GM21515 (cell line): ENCODE measurements at regions not wholly inside any gene's neighbourhood (a gene's known extent, or its start where the extent isn't known, plus 50 kb on each side); places are given as distances from the start of the nearest gene placed in this dataset.
"Not testable (repeated sequence)": the region's sequence is repeated elsewhere in the genome, so short reads cannot be mapped to it uniquely, and the experiment has no call there.

Experiments used
- ATAC-seq: cut with Tn5 transposase; IDR thresholded peaks from one replicate; pipeline ENCODE4 v1.9.1; 2021; ENCODE audit not compliant: unreplicated experiment

DNA sequence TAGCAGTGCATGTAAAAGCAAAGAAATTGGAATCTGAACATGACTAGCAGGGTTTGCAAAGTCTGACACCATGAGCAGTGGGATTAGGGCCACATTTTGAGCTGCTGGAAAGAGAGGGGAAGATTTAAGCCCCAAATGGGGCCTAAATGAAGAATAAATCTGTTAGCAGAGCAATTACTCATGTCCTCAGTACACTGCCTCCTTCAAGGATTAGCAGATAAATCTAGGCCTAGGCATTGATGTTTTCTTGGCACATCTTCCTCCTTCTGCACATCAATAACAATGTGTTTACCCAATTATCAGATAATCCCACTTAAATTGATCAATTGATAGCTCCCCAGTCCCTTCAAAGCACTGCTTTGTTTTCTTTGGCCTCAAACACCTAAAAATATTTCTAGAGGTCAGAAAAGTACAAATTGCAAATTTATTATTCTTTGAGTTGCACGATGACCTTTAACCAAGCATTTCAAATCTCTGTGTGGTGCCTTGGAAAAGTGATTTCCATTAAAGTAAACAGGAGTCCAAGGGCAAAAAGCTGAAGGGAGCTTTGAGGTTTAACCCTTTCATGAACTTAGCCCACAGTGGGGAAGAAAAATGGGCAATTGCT, 514.7 kb upstream of the CHORDC1 start:
- no peak for ATAC-seq

DNA sequence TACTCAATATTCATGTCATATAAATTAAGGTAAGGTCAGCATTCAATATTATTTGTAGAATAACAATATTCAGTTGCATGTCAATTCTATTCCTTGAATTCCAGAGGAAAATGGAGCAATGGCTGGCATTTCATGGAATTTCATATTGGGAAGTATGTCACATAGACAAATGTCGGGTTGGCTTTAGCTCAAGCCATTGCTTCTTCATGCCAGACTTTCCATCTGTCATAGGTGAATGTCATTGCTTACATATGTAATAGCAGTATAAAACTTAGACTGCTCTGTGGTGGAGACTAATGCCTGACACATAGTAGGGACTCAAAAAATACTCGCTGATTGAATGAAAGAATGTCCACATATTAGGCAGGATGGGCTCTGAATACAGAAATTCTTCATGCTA, 509.6 kb upstream of the CHORDC1 start:
- ATAC-seq, result no peak

DNA sequence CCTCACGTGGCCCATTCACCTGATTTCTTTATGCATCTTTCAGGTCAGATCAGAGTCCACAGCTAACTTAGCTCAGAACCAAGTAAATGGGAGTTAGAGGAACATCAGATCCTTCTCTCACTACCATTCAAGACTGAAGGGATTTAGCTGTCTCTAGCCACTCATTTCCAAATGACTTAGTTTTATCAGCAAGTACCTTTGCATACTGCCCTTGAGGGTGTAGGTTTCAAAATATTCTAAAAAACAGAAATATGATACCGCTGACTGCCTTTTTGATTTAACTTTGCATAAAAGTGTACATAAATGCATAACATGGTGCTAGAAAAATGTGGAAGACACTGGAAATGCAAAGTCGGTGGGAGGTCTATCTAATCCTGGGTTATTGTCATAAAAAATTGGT, 500.6 kb upstream of the CHORDC1 start:
- no peak for ATAC-seq

DNA sequence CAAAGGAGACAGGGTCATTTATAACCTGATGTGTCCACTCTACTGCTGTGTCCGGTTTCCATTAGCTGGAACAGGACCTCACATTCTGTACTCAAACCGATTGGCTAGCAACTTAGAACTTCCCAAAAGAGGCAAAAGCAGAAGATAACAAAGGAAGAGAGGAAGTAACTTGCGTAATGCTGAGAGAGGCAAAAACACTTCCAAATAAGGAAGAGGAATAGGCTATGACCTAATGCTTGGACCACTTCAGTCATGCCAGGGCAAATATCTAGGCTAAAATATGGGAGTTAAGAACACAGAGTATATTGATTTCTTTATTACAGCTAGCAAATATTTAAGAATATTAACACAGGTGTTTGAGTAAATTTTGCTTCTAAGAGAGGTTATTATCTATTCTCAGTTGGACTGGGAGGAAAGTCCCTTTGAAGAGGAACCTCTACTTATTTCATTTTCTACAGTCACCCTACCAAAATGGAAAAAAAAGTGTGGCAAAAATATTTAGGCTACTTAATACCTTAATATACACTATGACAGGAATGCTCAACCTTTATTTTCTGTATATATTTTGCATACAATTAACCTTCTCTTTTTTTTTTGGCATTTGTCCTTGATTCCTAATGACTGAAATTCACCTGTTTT, 499.8 kb upstream of the CHORDC1 start:
- no peak for ATAC-seq

DNA sequence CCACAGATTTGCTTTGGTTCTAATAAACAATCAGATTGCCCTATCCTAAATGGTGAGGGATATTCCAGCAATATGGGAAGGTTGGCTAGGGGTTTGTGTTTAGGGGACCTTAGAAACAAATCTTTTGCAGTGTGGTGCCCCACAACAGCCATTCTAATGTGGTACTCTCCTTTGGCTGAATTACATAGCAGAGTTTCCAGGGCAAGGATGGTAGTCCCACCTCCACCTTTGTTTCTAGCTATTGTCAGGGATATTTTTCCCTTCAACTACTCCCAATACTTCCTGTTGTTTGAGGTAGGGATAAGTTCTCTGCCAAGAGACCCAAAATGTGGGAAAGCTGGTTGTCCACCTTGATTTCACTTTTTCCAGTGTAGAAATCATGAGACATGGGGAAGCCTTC, 494.7 kb upstream of the CHORDC1 start:
- no peak for ATAC-seq

DNA sequence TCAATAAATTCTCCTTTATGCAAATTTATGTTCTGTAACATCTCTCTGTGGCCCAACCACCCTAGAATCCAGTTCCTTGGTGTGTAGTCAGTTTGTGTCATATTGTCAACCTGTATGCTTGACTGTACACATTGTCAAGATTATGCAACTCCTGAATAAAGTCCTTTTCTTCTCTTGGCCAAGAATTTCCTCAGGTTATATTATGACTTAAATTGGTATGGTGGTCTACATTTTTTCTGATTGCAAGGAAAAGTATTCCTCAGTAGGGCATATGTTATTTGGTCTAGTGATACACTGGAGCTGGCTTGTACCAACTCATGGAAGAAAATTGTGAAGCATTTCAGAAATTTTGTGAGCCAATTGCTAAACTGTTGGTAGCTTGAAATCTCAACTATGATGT, 482.8 kb upstream of the CHORDC1 start:
- no peak for ATAC-seq

DNA sequence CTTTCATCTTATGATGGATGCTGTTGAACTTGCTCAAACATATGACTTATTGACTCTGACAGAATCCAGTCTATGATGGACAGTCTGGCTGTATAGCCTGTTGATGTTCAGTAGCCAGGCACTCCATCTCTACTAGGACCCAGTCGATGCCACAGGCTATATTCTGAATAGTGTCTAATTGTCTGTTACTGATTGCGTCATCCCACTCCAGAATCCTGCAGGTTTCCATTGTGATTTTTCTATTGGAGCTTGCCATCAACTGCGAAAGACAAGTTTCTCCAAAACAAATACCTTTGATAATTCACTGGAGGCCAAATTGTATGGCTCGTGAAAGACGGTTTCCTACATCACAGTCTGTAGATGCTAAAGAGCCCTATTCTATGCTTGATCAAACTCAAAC, 481.7 kb upstream of the CHORDC1 start:
- ATAC-seq, result no peak

DNA sequence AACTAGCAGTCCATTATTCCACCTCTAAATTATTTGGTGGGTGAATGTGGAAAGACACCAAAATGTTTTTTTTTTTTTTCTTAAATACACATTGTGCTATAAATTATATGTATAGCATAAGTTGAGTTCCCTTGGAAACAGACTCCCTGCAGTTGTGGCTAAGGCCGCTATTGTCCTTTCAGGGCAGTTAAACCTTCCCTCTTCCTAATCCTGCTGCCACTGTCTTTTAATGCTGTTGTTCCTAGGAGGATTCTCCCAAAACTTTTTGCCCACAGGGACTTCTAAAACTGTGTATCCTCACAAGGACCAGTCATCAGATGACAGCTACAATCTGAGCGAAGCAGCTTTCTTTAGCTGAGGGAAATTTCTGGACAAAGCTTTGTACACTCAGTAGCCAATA, 478.9 kb upstream of the CHORDC1 start:
- ATAC-seq, result no peak

DNA sequence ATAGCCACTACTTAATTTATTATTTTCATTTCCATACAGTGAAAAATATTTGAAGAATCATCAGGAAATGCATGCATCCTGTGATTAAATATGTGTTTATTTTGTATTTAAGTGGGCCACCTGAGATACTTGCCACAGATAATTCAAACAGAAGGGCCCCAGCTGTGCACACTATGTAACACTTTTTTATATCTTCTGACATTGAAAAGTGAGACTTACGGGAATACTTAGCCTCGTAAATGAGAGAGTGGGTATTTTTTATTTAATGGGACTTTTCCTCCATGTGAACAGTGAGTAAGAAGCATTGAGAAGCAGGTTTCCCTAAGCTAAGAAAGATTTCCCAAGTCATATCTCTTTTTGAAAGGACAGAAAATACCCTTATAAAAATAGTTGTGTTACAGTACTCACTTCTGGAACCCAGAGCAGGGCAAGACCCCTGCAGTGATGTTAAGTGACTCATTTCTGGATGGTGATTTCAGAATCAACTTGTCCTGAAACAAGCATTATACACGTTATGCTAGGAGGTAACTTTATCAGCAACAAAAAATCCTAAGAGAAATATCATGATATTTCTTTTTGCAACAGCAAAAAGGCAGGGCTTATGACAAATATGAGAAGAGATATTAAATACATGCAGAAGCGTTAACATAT, 478.1 kb upstream of the CHORDC1 start:
- peak; percentile 71 for ATAC-seq

DNA sequence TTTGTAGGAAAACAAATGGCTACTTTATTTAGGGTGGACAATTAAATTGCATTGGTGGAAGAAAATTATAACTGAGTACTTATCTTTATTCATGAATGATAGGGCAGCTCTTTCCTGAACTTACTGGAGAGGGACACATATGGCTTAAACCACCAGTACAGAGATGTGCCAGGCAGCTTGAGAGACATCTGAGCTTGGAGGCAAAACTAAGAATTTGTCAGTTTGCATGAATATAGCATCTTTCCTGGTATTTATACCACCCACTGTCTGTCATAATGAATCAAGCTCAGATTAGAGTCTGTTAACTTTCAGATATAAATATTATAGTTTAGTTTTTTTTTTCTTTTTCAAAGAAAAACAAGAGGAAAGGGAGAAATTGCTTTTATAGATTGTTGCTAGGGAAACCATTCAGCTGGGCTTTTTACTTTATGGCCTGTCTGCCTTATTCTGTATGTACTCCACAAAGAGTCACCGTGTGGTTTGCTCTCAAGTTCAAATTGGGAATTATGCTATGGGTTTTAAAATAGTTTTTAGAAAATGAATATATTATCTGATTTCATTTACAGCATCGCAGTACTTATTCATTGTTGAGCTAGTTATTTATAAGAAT, 477.0 kb upstream of the CHORDC1 start:
- ATAC-seq, result no peak

DNA sequence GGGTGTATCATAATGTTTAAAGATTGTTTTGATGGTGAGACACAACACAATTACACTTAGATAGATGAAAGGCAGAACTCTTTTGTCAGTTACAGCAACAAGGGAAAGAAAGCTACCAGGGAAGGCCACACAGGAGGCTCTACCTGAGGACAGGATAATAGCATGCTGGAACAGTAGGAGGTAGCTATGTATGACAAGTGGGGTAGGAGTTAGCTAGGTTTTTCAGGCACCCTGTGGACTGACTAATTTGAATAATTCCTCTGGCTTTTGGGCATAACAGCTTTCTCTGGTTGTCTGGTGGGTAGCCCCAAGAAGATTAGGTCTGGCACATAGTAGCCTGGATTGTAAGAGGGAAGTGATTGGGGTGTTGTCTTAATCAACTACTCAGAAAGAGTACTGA, 475.4 kb upstream of the CHORDC1 start:
- ATAC-seq, result no peak

DNA sequence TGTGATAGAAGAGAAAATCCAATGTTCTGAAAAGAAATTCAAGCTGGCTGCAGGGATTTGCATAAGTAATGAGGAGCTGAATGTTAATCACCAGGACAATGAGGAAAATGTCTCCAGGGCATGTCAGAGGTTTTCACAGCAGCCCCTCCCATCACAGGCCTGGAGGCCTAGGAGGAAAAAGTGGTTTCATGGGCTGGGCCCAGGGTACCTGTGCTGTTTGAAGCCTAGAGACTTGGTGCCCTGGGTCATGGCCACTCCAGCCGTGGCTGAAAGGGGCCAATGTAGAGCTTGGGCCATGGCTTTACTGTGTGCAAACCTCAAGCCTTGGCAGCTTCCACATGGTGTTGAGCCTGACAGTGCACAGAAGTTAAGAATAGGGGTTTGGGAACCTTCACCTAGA, 452.6 kb upstream of the CHORDC1 start:
- not testable (repeated sequence) for ATAC-seq

DNA sequence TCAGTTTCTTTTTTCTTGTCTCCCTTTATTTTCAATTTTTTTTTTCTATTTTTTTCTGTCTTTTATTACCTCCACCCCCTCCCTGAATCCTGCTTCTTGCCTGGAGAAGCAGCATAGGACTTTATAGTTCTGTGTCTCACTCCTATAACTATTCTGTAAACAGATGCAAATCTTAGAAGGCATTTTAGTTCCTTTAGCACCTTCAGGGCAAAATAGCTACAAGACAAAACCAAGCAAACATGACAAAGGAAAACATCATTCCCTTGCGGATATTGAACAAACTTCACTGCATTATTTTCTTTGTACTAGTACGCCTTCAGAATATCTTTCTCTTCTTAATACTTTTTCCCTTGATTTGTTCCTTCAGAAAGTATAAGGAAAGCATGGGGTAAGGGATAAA, 446.2 kb upstream of the CHORDC1 start:
- ATAC-seq, result no peak

DNA sequence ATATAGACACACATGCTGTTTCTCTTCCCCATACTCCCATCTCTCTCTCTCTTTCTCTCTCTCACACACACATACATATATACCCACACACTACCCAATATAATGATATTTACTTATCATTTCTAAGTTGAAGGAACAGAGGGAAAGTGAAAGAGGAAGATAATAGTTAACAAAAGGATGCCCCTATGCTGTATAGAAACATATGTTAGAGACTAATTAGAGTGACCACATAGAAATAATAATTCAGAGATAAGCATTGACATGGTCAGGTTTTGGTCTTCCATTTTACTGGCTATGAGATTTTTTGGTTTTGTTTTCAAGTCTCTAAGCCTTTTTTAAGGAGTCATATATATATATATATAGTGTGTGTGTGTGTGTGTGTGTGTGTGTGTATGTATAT, 445.7 kb upstream of the CHORDC1 start:
- no peak for ATAC-seq

DNA sequence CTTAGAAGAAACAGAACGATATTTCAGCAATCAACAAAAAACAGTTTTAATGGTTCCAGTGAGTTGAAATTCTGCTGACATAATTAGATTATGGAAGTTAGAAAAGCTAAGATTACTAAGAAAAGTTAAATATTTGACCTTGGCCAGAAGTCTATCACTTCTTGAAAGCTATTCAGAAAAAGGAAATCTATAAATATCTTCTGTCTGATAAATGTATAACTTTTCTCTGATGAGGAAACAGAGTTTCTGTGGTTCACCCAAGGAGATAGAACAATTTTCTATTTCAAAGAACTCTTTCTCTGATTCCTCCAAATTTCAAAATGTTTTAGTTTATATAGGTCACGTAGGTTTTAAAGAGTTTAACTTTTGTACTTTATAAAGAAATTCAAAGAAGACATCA, 438.4 kb upstream of the CHORDC1 start:
- ATAC-seq, result no peak

DNA sequence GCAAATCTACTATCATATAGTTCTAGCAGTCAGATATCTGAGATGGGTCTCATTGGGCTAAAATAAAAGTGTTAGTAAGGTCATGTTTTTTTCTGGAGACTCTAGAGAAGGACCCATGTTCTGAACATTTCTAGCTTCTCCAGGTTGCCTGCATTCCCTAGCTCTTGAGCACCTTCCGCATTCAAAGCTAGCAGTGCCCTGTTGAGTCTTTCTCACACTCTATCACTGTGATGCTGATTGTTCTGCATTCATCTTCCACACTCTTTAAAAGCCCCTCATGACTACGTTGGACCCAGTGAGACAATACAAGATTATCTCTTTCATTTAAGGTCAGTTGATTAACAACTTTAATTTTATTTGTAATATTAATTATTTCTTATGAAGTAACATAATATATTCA, 433.3 kb upstream of the CHORDC1 start:
- ATAC-seq, result no peak

DNA sequence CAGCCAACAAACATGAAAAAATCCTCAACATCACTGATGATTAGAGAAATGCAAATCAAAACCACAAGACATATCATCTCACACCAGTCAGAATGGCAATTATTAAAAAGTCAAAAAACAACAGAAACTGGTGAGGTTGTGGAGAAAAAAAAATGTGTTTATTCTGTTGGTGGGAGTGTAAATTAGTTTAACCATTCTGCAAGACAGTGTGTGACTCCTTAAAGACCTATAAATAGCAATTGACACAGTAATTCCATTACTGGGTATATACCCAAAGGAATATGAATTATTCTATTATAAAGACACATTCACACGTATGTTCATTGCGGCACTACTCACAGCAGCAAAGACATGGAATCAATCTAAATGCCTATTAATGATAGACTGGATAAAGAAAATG, 427.3 kb upstream of the CHORDC1 start:
- no peak for ATAC-seq

DNA sequence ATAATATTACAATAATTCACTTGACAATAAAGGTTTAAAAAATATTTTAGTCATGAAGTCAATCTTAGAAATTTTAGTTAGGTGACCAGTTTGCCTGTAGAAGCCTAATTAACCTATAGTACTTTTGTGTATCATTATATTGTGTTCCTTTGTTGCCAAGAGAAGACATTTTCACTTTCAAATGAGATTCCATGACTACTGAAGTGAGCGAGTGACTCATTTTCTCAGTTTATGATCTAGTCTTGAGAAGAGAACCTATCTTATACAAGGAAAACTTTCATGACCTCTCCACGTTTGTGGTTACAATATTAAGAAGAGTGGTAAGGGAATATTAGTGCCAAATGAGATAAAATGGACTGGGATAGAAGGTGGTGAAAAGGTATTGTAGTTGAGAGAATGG, 423.9 kb upstream of the CHORDC1 start:
- ATAC-seq, result no peak

DNA sequence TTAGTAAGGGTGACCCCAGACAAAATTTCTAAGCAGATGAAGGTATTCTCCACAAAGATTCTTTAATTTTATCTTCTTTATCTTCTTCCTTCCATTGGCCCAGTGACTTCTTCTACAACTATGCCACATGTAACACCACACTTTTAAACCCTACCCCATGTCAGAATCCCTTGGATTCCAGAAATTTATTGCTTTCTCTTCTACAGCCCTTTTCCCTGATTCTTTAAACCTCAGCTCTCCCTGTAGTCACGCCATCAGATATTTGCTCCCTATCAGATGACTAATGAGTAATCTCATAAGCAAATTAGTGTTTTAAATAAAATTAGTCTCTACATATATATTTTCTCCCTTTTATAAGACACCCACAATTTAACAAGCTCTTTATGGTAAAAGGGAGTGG, 423.4 kb upstream of the CHORDC1 start:
- no peak for ATAC-seq

DNA sequence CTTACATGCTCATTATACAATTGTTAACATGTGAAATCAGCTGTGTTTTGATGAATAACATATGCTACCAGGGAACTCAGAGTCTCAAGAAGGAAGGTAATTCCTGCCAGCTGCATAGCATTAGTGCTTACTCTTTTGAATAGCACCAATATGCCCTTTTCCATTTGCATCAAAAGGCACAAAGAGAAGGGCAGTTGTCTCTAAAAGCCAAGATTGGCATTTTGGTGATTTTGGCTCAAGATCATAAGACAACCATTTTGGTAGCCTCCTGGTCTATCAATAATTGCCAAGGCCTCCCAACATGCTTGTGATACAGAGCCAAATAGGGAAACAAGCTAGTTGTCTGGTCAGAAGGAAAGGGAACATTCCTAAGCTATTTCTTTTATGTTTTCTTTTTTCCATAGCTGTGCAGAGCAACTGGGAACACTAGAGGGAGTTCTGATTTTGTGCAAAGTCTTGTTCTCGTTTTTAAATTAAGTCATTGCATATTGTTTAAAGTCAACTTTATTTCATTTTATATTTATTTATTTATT, 416.7 kb upstream of the CHORDC1 start:
- ATAC-seq, result no peak

DNA sequence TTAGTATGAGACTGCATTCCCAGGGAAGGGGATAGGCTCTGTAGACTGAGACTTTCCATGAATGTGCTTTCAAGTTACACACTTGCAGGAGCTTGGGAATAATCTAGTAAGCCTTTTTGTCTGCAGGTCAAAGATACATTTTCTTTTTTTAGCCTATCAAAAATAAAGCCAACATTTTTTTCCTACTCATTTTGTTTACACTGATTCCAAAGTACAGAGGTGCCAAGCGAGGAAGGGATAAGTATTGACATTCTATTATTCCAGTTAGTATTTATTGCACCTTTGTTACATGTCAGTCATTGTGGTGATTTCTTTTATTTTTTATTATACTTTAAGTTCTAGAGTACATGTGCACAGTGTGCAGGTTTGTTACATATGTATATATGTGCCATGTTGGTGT, 413.0 kb upstream of the CHORDC1 start:
- ATAC-seq, result no peak

DNA sequence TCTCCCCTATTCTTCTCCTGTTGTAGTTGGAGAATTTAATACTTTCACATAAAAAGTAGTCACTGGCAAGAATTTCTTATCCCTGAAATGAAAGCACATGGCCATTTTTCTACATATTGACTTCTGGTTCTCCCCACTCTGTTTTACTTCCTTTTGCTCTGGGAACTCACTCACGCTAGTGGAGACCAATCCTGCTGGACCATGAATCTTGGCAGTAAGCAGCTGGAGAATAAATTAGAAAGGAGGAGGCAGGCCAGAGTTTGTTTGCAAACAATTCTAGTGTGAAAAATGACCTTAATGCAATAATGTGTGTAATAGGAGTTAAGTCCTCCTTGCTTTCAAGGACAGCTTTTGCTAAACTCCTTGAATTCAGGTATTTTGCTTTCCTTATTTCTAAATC, 412.3 kb upstream of the CHORDC1 start:
- no peak for ATAC-seq
